ENCODE measurements at regions not wholly inside any gene's neighbourhood (a gene's known extent, or its start where the extent isn't known, plus 50 kb on each side); places are given as distances from the start of the nearest gene placed in this dataset.

DNA sequence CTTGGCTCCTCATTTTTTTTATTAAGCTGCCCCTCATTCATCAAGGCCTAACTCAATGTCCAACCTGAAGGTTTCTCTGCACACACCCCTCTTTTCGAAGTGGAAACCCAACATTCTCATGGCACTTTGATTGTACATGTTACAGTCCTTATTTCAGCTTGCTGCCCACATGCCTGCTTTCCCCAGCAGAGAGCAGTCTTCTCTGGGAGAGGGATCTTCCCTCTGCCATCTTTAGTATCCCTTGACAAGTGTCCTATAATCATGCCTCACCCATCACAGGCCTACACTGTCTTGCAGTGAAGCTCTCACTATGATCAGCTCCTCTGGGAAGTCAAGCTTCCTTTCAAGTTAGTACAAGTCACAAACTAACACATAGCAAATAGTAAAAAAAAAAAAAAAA is 175.1 kb downstream of the ACER2 start:
- no peak for DNase-seq

DNA sequence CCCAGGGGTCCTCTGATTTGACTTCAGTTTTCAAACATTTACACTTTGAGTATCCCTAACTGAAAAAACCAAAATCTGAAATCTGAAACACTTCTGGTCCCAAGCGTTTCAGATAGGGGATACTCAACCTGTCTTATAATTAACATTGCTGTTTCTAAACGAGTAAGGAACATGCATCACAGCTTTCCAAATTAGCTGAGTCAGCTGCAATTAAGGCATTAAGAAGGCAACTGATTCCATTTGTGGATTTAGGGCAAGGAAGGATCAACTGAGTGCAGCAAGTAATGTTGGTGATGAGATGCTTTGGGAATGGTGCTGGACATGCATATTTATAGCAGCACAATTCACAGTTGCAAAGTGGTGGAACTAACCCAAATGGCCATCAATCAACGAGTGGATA is 168.6 kb downstream of the ACER2 start:
- DNase-seq = no peak

DNA sequence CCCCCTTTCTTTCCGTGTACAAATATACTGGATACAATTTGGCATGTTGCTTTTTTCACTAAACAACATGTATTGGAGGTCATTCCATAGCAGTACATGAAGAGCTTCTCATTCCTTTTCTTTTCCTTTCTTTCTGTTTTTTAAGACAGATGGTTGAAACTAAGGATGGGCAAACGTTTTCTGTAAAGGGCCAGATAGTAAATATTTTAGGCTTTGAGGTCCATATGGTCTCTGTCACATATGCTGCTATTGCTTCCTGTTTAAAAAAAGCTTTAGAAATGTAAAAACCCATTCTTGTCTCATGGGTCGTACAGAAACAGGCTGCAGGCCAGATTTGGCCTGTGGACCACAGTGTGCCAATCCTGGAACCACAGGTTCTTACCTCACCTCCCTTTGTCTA is 160.1 kb downstream of the ACER2 start:
- no peak for DNase-seq

DNA sequence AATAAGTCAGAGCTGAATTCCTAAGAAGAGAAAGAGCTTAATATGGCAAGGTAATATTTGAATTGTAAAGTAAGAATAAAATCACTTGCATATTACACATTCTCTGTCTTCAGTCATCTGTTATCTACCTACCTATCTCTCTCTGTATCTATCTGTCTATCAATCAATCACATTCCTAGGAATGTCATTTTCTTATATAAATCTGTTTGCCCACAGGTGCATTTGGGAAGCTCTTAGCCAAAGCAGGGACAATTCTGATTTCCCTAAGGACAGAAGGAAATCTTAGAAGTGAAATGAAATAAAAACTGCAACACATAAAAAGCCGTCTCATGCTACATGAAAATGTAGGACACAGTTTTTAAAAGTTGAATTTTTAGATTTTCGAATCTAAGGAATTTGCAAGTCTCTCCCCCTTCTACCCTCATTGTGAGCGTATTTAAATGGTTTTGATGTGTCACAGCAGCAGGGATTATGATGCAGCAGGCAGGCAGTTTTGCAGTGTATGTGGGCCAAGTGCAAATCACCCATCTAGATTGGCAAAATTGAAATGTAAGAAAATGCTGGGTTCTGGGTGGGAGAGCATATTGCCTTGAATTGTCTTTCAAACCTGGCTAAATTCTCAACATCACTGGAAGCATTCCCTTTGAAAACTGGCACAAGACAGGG is 155.7 kb downstream of the ACER2 start:
- DNase-seq = no peak

DNA sequence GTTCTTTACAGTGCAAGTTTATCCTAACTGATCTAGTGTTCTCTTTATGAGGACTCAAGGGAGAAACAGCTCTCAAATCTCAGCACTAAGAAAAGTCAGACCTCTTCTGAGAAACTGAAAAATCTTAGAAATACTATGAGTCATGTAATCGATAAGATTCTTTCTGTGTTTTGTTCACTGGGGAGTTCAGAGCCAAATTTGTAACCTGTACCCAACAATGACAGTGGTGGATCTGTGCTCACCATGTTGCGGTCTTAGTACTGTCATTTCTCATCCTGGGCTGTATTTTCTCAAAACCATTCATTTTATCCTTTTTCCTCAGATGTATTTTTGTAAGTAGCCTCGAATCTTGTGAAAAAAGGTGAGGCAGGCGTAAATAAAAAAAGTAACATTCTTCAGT is 146.4 kb downstream of the ACER2 start:
- no peak for DNase-seq

DNA sequence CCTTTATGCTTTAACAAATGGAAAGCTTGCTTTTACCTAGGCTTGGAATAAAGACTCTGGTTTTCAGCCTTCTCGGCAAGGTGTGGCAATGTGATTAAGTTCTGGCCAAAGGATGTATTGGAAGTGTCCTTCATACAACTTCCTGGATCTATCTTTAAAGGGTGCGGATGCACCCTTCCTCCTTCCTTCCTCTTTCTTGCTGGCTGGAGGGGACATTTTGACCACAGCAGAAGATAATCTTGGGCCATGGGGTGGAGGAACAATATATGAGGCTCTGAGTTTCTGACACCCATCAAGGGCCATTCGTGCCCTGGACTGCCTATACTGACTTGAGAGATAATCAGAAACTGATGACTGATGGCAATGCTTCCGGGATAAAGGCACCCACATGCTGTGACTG is 145.7 kb downstream of the ACER2 start:
- no peak for DNase-seq

DNA sequence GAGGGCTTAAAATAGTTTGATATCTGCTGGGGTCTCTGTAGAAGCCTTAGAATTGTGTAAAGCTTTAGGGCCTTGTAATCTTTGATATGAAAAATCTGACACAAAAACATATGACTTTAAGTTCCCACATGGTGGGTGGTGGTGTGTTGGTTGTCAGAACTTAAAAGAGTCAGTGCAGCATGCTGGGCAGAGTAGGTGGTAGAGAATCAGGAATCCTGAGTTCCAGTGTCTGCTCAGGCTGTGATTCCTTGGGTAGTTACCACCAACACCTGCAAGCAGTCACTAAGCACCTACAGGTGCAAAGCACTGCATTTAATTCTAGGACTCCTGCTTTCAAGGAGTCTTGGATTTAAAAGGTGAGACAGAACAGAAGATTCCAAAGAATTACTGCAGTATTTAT is 144.6 kb downstream of the ACER2 start:
- no peak for DNase-seq

DNA sequence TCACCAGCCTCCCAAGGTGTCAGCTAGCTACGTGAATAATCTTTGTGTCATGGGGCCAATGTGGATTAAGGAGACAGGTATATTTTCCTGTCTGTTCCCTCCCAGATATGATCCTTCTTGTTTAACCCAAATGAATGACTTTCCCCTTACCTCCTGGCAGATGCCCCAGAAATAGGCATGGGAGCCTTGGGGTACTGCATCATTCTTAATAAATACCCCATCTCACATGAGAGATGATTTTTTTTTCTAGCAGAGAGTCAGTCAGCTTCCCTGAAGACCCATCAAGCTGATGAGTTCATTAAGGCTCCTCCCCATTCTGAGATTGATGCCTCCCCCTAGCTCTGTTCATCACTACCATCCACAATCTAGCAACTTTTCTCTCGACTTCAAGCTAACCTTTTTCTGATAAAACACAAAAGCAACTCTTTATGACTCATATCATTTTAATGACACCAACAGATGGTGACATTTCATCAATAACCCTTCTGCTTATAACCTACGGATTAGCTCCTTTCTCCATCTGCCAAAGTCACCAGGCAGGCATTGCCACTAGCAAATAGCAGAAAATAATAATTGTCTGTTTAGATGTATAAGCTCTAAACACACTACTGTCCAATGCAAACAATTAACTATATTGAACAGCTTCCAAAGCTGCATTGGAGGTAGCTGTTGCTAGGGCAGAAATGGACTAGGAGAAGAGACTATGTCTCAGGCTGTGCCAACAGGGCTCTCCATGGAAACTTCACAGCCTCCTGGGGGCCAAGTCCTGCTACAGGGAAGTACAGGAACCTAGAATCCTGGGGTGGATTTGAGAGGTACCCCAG is 143.7 kb downstream of the ACER2 start:
- DNase-seq = no peak

DNA sequence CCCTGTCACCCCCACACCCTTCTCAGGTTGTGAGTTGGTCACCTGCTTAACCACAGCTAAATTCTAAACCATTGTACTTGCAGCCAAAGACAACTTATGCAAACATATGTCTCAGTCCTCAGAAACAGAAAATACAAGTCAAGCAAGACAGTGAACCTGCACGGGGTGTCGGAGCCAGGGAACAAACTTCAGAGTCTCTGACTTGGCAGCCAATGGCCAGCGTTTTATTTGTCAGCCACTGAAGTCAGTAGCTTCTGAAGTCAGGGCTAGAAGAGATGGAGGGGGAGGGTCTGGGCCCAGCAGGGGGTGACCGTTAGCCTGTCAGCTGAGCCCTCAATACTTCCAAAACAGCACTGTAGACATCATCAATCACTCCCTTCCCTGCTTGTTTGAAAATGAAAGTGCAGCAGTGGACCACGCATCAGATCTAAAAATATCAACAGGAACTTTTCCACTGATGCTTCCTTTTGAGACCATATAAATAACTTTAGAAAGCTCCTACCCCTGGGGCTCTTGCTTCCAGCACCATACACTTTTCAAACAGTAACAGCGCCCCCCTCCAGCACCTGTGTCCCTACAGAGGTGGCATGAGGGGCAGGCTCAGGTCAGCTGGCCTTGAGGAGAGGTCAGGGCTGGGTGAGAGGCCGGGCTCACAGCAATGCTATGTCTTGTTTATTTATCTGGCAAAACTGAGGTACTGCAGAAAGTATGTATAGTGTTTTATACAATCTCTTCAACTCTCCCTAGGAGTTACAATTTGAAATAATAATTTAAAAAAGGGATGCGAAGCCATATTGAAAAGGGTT is 142.5 kb downstream of the ACER2 start:
- peak; percentile 0 to 1 for DNase-seq

DNA sequence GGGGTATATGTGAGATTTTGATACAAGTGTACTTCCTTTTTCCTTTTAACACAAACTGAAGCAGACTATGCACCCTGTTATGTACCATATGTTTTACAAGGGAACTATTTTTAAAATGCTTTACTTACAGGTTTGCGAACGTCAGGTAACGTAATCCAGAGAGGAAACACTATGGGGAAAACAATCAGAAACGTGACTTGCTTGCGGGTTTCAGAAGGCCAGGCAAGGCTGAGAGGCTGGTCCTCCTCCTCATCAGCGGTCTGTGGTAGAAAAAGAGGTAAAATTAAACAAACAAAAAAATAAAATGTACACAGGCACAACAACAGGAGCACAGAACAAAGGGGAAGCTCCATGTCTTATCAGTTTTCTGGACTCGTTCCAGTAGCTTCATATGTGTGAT is 141.2 kb downstream of the ACER2 start:
- DNase-seq = no peak

DNA sequence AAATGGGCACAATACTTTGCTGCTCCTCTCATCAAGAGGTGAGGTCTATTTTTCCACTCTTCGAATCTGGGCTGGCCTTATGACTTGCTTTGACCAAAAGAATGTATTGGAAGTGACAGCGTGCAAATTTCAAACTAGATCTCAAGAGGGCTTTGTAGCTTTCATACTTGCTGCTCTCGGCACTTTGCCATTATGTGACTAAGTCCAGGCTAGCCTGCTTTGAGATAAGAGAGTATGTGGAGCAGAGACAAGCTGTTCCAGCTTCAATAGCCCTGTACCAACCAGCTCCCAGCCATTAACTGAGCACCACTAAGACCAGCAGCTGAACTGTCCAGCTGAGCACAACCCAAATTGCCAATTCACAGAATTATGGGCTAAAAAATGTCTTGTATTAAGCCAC is 124.6 kb downstream of the ACER2 start:
- DNase-seq = no peak

DNA sequence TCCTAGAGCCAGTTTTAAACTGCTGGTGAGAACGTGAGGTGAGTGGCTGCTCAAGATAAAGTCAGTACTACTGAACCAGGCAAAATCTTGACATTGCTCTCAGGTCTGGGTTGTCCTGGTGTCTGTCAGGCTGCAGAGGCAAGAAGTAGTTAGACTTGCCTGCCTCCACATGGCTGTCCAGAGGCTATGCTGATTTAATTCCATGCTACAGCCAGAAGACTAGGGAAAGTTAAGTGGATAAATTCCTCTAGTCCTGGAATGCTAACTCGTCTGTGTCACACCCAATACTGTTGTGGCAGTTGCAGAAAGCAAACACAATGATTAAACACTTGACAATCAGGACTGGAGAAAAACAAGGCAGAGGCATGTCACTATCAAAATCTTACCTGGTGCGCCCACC is 118.9 kb downstream of the ACER2 start:
- no peak for DNase-seq

DNA sequence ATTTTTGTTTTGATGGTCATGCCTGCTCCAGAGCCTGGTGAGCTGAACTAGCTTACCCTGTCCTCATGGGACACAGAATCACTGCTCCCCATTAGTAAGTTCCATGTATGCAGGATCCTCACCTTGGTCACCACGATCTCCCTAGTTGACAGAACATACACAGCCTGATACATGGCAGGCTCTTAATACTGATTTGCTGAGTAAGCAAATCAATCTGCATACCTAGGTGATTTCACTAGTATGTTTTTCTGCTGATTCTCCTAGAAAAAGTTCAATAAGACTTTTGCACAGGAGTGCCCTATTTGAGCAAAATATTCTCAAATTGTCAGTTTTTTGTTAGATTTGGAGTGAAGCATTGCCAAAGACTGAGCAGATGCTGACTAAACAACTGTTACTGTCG is 113.7 kb downstream of the ACER2 start:
- no peak for DNase-seq

DNA sequence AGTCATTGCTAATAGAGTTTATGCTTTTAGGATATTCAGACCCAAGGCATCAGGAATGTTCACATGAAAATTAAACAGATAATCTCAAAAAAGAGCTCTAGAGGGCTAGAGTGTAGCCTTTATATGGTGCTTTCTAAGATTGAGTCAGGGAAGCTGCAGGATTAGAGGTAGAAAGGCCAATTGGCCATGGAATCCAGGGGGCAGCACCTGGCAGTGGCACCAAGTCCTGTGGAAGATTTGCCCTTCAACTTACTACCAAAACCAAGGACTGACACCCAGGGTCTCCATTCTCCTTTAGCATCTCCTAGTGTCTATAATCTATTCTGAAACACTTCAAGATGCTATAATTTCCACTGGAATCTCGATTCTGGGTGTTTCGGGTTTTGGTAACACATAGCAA is 112.4 kb downstream of the ACER2 start:
- no peak for DNase-seq

DNA sequence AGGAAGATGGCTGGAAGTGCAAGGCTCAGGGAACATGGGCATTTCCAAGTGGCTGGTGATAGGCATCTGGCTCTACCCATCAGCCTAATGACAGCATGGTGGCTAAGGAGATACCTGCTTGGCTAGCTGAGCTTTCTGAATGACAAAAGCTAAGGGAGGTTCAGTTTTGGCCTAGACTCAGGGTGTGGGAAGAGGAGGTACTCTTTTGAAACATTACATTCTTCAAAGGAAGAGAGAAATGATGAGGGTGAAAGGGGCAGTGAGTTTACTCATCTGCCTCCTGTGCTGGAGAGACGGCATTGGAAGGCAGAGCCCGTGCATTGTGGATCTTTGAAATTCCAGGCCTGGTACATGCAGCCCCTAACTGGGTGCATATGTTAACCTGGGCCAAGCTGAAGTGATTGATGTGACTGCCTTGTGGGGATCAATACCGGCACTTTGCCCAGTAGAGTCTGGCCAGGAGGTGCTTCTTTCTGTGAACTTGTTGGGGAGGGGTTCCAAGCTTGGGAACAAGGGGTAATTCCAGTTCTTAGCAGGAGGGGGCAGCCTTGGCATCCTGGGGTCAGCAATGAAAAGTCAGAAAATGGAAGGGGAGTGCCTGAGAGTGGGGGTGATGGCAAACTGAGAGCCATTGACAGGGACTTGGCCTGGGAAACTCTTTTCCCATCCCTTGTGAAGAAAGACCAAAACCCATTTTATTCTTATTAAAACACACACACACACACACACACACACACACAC is 108.6 kb downstream of the ACER2 start:
- peak; percentile 8 for DNase-seq

DNA sequence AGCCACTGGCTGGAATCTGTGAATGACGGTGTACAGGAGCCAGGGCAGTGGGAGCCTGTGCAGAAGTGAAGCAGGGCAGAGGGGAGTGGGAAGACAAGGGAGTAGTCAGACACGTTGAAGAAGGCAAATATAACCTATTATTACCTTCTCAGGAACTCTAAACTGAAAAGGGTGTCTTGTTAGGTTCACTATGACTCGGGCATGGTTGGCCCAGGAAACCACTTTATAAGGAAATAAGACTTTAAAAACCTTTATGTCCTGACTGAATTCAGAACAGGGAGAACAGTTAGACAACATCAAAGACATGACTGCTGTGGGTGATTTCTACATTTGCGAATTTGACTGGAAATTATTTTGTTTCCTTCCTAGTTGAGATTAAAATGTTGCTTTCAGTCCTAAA is 107.5 kb downstream of the ACER2 start:
- no peak for DNase-seq

DNA sequence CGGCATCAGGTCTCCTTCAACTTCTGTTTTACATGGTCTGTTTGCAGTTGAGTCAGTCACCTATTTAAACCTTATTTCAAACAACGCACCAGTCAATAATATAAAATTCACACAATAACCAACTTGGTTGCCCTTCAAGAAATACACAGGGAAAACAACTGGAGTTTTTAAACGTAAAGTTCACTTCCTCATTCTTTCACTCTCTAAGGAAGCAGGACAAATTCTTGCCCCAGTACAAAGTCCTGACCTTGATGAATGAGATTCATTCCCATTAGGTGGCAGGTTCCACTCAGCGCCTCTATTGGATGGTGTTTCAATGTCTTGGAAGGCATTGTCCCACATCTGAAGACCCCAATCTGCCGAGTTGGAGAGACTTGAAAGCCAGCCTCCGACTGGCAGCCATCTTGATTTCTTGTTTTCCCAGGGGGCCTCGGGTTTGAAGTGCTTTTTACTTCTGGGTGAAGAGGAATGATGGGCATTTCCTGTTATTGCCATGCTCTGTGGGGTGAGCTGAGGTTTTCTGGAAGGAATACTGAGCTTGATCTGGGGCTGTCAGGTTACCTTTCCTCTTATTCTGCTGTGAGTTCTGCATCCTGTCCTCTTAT is 105.0 kb downstream of the ACER2 start:
- DNase-seq = peak in 1 of 2 experiments; percentile 1

DNA sequence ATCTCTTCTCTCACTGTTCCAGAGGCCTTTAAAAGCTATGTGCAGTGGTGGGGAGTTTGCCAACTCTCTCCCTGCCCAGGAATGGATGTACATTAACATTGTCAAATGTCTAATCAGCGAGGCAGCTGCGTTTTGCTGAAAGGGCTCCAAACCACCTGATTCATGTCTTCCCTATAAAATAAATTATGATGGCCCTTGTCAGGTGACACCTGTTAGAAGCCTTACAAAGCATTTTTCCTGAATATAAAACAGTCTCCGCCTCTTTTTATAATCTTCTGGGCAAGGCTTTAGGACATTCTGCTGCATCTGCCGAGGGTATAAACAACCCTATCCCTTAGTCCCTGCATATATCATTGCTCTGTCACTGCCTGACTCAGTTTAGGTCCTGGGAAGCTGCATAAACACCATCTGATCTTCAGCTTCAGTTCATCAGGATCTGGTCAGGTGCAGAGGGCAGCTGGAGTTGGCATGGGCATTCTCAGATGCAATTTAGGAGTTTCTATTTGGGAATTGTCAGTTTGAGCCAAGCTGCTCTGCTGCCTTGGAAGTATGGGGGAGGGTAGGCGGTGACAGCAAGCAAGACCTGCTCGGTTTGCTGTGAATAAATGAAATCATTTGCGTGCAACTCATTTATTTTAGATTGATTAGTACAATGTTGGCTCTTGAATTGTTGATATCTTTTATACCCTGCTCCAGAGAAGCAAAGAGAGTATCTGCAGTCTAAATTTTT is 103.5 kb downstream of the ACER2 start:
- no peak for DNase-seq

DNA sequence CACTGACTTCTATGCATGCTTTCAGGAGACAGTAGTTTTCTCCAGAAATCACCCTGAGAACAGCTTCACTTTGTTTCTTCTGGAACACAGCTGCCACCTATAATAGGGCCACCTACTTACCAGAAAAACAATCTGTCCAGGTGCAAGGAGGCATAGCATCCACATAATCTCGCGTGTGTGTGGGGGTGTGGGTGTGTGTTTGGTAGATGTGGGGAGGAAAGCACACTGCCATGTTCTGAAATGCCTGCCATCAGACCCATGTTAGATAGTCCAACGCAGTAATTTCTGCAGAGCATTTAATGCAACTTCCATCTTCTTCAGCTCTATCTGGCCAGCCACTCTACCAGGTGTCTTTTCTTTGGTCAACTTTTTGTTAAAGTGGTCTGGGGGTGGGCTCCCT is 102.9 kb downstream of the ACER2 start:
- DNase-seq = no peak

DNA sequence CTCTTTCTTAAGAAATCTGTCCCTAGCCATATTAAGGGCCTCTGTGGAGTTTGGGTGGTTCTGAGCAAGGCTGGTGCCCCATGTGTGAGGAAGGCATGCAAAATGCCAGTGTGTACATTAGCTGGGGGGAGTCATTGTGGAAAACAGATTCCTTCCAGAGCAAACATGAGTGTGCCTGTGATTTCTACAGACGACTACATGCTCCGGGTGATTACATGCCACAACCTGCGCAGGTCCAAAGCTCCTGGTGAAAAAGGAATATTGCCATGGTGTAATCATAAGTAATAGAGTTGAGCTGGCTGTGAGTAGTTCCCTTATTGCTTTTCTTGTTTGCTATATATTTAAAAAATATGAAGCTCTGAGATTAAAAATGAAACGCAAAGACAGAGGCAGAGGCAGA is 102.1 kb downstream of the ACER2 start:
- DNase-seq = no peak

All from Kasumi-1 (cell line).